NCI-H146 treated with DMSO at 0.1 percent for 48 hours (cell line): ENCODE measurements at regions not wholly inside any gene's neighbourhood (a gene's known extent, or its start where the extent isn't known, plus 50 kb on each side); places are given as distances from the start of the nearest gene placed in this dataset.
"Not testable (repeated sequence)": the region's sequence is repeated elsewhere in the genome, so short reads cannot be mapped to it uniquely, and the experiment has no call there.

ENCODE experiments used
- DNase-seq: peaks from one replicate; lab custom pipeline; 2025; ENCODE audit not compliant: unreplicated experiment; lab: John Stamatoyannopoulos, UW

DNA sequence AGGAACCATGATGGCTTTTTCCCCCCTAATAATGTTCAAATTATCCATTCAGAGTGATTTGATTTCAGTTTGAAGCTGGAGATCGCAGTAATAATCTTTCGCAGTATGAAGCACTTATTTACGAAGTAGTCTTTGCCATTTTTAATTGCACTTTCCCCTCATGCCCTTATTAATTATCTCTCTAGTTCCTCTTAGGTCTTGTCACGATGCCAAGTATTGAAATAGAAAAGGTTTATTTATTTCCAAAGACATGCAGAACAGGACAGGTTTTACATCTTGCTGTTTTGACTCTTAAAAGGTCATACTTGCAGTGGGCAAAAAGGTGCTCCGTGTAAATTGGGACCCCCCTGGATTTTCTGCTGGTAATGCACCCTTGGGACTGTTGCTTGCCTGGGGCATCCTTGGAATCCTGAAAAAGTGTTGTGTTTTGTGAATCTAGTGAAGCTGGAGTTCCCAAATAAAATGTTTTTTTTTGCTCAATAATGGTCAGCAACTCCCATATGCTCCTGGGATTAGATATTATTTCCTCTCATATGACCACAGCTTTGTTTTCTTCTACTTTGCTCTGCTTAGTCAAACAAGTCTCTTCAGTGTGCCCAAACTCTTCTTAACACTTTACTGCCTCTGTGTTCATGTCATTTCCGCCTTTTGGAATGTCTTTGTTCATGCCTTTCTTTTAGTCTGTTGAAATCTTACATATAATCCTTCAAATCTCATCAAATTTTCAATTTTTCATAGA is 278.3 kb downstream of the TMEM38B start:
- no peak for DNase-seq

DNA sequence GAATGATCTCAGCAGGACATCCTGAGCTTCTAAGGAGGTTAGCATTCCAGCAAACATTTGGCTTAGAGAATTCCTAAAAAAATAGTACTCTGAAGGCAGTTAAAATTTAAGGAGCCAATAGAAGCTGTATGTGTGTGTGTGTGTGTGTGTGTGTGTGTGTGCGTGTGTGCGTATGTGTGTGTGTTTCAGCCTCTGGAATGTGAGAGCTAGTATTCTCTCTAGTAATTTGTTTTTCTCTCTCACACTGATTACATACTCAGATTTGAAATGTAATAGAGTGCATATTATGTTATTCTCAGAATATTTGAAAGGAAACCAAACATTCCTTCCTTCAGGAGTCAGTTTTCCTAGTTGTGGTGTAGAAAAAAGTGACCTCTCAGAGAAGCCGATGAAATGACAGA is 279.6 kb downstream of the TMEM38B start:
- DNase-seq: no peak

DNA sequence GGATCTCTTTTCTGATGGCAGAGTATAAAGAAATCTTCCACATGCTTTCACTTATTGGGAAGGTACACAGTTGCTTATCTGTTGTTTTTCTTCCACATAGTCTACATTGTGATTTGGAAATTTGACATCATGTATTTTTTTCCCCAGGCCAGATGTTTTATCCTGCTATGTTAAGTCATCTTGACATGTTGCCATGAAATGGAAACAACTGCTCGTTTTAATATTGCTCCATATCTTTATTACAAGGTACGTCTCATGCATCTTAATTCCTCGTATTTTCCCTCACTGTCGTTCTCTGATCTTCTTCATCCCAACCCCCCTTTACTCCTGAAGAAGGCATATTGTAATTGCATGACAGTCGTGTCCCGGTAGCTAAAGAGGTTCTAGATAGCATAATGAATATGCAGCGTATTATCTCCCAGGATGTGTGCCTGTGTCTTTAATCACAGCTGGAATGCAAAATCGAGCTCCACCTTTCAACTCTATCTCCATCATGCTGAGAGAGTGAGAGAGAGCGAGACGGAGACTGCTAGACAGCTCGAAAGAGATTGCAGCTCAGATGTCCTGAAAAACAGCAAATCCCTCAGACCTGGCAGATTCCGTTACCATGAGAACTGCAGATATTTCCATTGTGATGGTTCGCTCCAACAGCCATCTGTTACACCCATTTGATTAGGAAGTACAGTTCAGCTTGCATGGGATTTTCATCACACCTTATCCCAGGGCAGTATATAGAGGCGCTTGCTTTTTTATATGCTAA is 281.7 kb downstream of the TMEM38B start:
- no peak for DNase-seq

DNA sequence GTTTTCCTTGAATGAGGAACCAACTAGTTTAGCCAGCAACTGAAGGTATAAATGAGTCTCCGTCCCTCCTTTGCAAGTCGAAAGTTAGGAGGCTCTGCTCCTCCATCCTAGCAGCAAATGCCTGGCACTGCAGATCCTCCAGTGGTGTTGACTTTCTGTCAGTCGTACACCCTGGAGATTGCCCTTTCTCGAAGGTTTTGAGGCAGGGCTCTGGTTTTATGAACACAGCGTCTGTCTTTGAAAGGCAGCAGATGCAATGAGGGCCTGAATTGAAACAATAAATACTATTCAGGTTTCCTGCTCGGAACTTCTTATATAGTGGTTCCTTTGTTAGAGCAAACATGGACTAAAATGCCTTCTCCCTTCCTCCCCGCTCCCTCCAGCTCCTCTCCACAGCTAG is 284.0 kb downstream of the TMEM38B start:
- DNase-seq: no peak

DNA sequence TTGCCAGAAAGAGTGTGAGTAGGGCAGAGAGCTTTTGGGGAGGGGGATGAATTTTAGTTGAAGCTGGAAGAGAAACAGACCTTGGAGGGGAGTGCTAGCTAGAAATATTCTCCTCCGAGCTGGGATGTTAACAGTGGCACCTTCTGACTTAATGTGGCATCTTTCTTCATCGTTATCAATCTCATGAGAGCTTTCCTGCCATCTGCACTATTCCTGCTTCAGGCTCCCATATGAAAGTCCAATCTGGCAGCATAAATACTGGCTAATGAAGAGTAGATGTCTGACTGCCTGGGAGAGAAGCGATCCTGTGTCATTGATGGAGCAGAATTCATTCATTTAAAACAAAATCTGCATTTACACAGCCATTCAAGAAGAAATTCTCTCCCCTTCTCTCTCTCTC is 284.5 kb downstream of the TMEM38B start:
- no peak for DNase-seq

DNA sequence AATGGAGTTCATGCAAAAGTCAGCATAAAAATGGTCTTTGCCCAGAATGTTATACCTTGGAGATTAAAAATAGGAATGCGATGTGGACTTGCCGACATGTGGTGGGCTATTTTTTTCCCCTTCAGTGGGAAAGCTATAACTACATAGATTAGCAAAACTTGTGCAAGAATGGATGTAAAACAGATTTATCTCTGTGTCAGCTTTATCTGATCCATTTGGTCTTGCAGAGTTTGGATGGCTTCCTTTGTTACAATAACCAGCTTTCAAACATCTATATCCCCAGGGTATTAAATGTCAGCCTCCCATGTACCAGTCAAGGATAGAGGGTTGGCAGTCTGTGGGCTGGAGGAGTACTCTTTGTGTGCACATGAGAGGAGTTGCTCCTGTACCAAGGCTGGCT is 284.9 kb downstream of the TMEM38B start:
- no peak for DNase-seq

DNA sequence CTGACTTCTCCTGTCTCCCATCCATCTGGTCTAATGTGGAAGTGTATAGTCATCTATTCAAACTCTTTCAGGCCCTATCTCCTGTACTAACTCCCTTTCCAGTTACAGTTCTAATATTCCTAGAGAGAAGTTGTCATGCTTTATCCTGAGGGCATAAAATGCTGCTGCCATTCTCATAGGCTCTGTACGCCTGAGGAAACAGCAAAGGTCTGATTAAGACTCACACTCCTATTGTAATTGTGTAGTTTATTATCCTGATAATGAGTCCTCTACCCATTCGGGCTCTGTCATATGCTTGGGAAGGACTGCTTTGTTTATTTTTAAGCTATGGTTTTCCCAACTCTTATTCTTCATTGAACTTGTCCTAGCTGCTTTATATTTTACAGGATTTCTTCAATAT is 290.4 kb downstream of the TMEM38B start:
- DNase-seq: no peak

DNA sequence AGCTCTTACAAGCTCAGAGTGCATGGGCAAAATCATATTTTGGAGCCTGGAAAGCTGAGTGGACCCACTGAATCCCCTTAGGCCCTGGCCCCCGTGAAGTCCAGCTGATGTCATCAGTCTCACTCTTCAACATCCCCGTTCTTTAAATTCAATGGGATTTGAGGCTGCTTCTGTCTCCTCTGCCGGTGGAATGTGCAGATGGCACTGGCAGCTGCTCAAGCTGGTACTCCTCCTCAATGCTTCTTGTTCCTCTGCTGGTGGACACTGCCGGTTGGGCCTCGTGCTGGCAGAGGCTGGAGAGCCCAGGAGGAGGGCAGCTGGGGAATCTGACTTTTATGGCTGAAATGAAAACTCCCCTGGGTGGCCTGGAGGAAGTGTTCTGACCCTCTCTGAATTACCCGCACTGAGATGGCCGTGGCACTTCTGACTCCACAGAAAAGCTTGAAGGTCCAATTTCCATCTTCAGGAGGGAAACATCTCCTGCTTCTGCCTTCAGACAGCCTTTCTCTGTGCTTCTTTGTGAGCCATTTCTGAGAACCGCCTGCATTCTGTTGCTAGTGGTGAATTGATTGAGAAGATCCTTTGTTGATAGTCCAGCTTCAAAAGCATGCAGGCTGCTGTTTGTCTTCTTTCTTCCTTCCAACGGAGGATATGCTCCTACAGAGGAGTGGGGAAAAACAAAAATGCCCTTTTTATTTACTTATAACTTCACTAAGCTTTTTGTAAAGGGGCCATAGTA is 298.9 kb downstream of the TMEM38B start:
- DNase-seq: no peak

DNA sequence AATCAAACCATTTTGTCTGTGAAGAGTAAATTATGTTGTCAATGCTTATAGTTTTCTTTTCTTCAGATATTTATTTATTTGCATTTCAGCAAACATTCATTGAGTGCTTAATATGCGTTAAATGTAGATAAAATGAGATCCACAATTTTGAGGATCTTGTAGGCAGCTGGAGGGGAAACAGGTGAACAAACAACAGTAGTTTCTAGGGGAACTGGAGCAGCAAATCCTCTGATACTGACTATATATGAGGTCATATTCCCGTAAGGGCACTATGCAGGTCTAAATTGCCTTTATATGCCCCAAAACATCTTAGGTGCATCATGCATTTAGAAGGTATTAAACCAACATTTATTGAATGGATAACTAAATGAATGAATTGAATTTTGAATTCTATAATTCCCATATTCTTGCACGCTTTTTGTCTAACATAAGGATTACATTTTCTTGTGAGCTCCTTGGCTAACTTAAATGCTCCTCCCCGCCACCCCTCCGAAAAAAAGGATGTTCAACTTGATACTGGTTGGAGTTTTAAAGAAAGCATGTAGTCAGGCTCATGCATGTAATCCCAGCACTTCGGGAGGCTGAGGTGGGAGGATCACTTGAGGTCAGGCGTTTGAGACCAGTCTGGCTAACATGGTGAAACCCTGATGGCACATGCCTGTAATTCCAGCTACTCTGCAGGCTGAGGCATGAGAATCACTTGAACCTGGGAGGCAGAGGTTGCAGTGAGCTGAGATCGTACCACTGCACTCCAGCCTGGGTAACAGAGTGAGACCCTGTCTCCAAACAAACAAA is 299.8 kb downstream of the TMEM38B start:
- DNase-seq: no peak

DNA sequence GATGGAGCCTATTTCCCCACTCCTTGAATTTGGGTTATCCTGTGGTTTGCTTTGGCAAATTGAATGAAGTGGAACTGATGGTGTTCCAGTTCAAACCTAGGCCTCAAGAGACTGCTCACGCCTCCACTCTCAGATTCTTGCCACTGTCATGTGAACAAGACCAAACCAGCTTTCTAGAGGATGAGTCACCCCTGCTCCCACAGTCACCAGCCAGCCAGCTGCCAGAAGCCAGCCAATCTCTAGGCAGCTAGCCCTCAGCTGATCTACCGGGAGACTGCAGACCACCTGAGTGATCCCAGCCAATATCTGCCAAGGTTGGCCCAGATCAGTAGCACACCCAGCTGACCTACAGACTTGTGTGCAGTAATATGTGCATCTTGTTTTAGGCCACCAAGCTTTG is 300.6 kb downstream of the TMEM38B start:
- DNase-seq: no peak

DNA sequence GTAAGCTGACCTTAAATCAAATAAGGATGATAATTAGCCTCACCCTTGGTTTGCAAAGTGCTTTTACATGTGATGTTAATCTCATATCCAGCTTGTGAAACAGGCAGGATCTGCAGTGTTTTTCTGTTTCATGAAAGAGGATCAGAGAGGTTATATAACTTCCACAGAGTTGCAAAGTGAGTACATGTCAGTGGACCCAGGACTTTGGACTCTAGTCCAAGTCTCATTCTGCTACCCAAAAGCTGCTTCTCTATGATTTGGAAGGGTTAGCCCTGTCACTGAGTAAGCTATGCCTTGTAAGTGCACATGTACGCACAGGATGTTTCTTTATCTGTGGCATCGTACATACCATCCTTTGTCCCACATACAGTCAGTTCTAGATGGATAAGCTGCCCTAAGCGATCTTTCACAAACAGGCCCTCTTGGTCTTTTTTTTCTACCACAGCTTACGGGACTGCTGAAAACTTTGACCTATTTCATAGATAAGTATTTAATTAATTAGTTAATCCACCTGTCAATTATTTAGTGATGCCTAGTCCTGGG is 322.9 kb downstream of the TMEM38B start:
- DNase-seq: no peak

DNA sequence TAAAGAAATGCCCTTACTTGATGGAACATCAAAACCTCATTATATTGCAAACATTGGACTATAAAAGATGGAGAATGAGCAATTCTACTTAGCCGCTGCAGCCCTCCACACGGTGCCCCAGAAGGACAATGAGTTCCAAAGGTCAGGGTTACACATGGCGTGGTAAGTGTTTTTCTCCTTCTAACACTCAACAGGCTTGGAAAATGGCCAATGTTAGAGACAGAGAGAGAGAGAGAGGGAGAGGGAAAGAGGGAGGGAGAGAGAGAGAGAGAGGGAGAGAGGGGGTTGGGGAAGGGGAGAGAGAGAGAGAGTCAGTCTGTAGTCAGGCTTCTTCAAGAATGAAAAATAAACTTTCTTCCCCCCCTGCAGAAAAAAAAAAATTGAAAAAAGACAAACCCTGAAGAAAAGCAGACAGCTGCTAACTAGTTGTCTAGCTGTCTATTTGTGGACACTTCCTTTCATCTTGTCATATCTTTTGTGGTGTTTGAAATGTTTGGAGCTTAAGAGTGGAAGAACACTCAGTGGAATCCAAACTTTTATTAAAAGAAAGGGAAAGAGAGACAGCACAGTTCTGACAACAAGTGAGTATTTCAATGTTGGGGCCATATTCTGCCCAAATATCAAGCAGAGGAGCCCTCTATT is 324.8 kb downstream of the TMEM38B start:
- DNase-seq: no peak

DNA sequence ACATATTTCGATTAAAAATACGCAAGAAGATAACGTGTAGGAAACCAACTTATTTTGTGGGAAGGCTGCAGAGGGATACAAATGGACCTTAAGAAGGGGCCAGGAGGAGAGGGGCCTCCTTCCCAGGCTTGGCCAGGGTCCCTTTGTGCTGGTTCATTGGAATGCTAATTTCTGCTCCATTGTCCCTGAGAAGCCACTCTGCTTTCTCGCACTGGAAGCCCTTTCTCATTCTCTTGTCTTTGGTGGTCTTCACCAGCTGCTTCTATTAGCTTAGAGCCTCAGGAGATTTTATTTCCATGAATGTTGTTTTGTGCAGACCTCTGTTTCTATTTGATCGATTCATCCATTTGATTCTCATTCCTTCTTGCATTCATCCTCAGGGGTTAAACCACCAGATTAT is 325.4 kb downstream of the TMEM38B start:
- no peak for DNase-seq

DNA sequence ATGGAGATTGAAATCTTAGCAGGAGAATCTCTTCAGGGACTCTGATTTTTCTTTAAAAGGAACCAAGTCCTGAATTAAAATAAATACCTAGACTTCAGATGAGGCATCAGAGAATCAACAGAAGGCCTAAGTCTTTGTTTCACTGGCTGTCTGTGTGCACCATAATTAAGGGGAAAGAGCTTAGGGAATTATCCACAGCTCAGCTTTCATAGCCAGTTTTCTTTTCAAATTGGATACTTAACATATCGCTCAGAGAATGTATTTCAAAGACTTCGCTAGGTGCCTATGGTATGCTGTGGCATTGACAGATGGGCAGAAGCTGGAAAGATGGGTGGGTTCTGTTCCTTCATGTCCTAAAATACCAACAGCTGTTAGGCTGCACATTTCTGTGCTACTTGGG is 325.8 kb downstream of the TMEM38B start:
- no peak for DNase-seq

DNA sequence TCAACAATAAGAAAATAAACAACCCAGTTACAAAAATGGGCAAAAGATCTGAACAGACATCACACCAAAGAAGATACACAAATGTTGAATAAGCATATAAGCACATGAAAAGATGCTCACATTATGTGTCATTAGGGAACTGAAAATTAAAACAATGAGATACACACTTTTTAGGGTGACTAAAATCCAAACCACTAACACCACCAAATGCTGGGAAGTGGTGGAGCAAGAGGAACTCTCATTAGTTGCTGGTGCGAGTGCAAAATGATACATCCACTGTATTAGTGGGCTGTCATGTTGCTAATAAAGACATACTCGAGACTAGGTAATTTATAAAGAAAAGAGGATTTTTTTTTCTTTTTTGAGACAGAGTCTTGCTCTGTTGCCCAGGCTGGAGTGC is 329.1 kb downstream of the TMEM38B start:
- no peak for DNase-seq

DNA sequence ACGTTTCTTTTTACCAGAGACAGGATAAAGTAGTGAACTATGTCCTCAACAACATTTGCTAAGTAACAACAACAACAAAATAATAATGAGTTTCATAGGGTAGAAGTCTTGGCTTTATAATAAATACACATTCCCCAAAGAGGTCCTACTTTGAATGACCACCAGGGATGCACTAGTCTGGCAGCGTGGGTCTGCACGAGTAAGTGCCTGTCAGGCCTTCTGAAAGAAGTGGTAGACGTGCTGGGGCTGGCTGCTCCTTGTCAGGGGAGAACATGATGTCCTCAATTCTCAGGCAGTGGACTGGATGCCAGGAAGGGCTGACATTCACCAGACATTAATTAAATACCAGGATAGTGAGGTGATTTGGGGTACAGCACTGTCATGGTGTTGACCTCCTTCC is 331.1 kb downstream of the TMEM38B start:
- DNase-seq: no peak

DNA sequence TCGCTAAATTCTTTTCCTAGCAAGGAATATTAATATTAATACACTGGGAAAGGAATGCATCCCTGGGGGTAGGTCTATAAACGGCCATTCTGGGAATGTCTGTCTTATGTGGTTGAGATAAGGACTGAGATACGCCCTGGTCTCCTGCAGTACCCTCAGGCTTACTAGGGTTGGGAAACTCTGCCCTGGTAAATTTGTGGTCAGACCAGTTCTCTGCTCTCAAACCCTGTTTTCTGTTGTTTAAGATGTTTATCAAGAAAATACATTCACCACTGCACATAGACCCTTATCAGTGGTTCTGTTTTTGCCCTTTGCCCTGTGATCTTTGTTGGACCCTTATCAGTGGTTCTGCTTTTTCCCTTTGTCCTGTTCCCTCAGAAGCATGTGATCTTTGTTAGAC is 335.8 kb downstream of the TMEM38B start:
- DNase-seq: not testable (repeated sequence)

DNA sequence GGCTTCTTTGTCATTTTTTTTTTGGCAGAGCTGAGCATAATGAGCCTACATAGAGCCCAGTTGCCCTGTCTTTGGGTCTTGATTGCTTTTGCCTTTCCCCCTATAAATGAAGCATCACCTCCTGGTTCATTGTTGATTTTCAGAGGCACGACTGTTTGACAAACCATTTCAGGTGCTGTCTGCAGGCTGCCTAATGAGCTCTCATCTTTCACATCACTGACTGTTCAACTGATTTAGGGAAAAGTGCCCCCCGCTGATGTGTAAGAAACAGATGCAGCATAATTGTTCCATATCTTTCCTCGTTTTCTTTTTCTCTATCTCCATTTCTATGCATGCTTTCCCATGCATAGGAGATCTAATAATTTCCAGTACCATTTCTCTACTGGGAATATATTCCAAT is 338.6 kb downstream of the TMEM38B start:
- no peak for DNase-seq

DNA sequence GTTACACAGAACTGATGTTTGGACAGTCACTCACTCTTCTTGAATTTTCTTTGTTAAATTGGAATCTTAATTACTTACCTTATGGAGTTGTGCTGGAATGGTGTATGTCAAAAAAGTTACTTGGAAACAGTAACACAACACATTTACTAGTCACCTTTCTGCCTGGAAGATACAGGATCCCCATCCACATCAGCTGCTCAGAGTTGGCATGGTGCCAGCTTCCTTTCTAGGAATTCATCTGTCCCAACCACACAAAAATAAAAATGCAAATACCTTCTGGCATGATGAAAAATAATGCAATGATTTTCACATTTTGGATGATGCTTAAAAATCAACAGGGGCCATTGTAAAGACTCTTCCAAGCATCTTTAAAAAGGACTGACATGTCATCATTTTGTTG is 341.5 kb downstream of the TMEM38B start:
- no peak for DNase-seq

DNA sequence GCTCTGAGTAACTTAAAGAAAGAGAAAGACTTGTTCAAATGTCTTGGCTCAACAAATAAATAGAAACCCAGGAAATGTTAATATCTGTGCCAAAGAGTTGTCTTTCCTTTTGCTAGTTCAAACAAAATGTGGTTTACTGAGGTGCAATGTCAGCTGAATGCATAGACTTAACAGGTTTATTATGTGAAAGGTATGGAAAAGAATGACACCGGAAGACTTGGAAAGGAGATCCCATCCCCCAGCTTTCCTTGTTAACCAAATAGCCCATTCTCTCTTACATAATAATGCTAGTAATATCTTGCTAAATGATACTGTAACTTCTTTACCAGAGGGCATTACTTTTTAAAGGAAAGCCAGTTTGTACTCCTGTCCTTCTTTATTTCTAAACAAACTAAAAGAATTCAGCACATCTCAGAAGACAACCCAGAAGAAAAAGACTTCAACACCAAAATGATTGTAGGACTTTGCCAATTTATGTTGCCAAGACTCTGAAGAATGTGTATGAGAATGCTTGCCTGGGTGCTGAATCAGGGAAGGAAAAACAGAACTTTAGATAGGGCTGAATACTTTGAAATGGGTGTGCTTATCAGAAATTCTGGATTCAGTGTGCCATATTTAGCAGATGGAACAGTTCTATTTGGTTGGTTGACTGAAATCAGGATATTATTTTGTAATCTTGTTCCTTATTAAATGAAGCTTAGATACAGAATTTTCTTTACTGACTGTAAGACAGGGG is 344.1 kb downstream of the TMEM38B start:
- DNase-seq: no peak
